Activated T-cell treated with anti-CD3 and anti-CD28 coated beads for 24 hours (primary cell): ENCODE measurements at regions not wholly inside any gene's neighbourhood (a gene's known extent, or its start where the extent isn't known, plus 50 kb on each side); places are given as distances from the start of the nearest gene placed in this dataset.
"Not testable (repeated sequence)": the region's sequence is repeated elsewhere in the genome, so short reads cannot be mapped to it uniquely, and the experiment has no call there.

ENCODE experiments used
- DNase-seq: peaks from one replicate; pipeline ENCODE4 v3.0.0-alpha.2; 2020; ENCODE audit warnings: low read depth

GRCh38 chr12:90502070-90502469 lies 452.9 kb downstream of the CCER1 start:
- no peak for DNase-seq

GRCh38 chr12:90501412-90501811 lies 453.6 kb downstream of the CCER1 start:
- no peak for DNase-seq

GRCh38 chr12:90499795-90500194 lies 455.2 kb downstream of the CCER1 start:
- DNase-seq = no peak

GRCh38 chr12:90497923-90498545 lies 456.9 kb downstream of the CCER1 start:
- DNase-seq = no peak

- no peak for DNase-seq
Observed at GRCh38 chr12:90490355-90490754, 464.6 kb downstream of the CCER1 start.

GRCh38 chr12:90489141-90489540 lies 465.8 kb downstream of the CCER1 start:
- no peak for DNase-seq

- DNase-seq = no peak
Observed at GRCh38 chr12:90485560-90485959, 469.4 kb downstream of the CCER1 start.

GRCh38 chr12:90484094-90484493 lies 470.9 kb downstream of the CCER1 start:
- DNase-seq = no peak

GRCh38 chr12:90481748-90482147 lies 473.2 kb downstream of the CCER1 start:
- DNase-seq = no peak

- no peak for DNase-seq
Observed at GRCh38 chr12:90479237-90479636, 475.7 kb downstream of the CCER1 start.

GRCh38 chr12:90473831-90474230 lies 481.1 kb downstream of the CCER1 start:
- no peak for DNase-seq

GRCh38 chr12:90460681-90461080 lies 494.3 kb downstream of the CCER1 start:
- DNase-seq = no peak

GRCh38 chr12:90456248-90456647 lies 498.7 kb downstream of the CCER1 start:
- no peak for DNase-seq

GRCh38 chr12:90455756-90456155 lies 499.2 kb downstream of the CCER1 start:
- no peak for DNase-seq

GRCh38 chr12:90449611-90450010 lies 505.4 kb downstream of the CCER1 start:
- DNase-seq = no peak

GRCh38 chr12:90443466-90443865 lies 511.5 kb downstream of the CCER1 start:
- not testable (repeated sequence) for DNase-seq

GRCh38 chr12:90441431-90441830 lies 513.5 kb downstream of the CCER1 start:
- no peak for DNase-seq

GRCh38 chr12:90428881-90429280 lies 526.1 kb downstream of the CCER1 start:
- no peak for DNase-seq

- no peak for DNase-seq
Observed at GRCh38 chr12:90428465-90428864, 526.5 kb downstream of the CCER1 start.

GRCh38 chr12:90423965-90424364 lies 531.0 kb downstream of the CCER1 start:
- DNase-seq = no peak

- no peak for DNase-seq
Observed at GRCh38 chr12:90410962-90411361, 544.0 kb downstream of the CCER1 start.

GRCh38 chr12:90407841-90408240 lies 547.1 kb downstream of the CCER1 start:
- no peak for DNase-seq

- DNase-seq = no peak
Observed at GRCh38 chr12:90404071-90404470, 550.9 kb downstream of the CCER1 start.

GRCh38 chr12:90401185-90401584 lies 553.8 kb downstream of the CCER1 start:
- no peak for DNase-seq

GRCh38 chr12:90399357-90399756 lies 555.6 kb downstream of the CCER1 start:
- no peak for DNase-seq
